VCaP (cell line): ENCODE measurements at regions not wholly inside any gene's neighbourhood (a gene's known extent, or its start where the extent isn't known, plus 50 kb on each side); places are given as distances from the start of the nearest gene placed in this dataset.
A peak's percentile ranks its signal among the peaks of the same experiment; 100 is the strongest.
"Not testable (repeated sequence)": the region's sequence is repeated elsewhere in the genome, so short reads cannot be mapped to it uniquely, and the experiment has no call there.

Source experiments
- H3K27ac ChIP-seq: fragments of 450-650 bp; 2 replicates; pipeline ENCODE4 v1.5.1; 2017
- CTCF ChIP-seq: fragments of 450-650 bp; conservative IDR thresholded peaks from 2 replicates; pipeline ENCODE4 v1.5.1; 2017; ENCODE audit warnings: mild to moderate bottlenecking, moderate library complexity

GRCh38 chr12:33825986-33826602 lies 196.2 kb upstream of the ALG10 start:
- TF ChIP-seq CTCF: no peak
- H3K27ac ChIP-seq: no peak overlapping the region

GRCh38 chr12:33828326-33828725 lies 194.0 kb upstream of the ALG10 start:
- no peak overlapping the region for H3K27ac ChIP-seq
- TF ChIP-seq CTCF: no peak

- H3K27ac ChIP-seq: no peak overlapping the region
- no peak for TF ChIP-seq CTCF
Observed at GRCh38 chr12:33830070-33830469, 192.2 kb upstream of the ALG10 start.

- no peak overlapping the region for H3K27ac ChIP-seq
- TF ChIP-seq CTCF: no peak
Observed at GRCh38 chr12:33832900-33833299, 189.4 kb upstream of the ALG10 start.

- no peak overlapping the region for H3K27ac ChIP-seq
- no peak for TF ChIP-seq CTCF
Observed at GRCh38 chr12:33834672-33835071, 187.6 kb upstream of the ALG10 start.

GRCh38 chr12:33876618-33877017 lies 145.7 kb upstream of the ALG10 start:
- no peak overlapping the region for H3K27ac ChIP-seq

GRCh38 chr12:33892425-33892824 lies 129.9 kb upstream of the ALG10 start:
- TF ChIP-seq CTCF: no peak
- H3K27ac ChIP-seq: no peak overlapping the region

More at GRCh38 chr12:33876618-33877017, 145.7 kb upstream of the ALG10 start:
- 0 out of 2 replicates have a peak, but pooled peaks have one; percentile 25 for TF ChIP-seq CTCF

- H3K27ac ChIP-seq: not testable (repeated sequence)
Observed at GRCh38 chr12:33920460-33920859, 101.8 kb upstream of the ALG10 start.
